Breast epithelium (tissue), 3 donors: ENCODE measurements at regions not wholly inside any gene's neighbourhood (a gene's known extent, or its start where the extent isn't known, plus 50 kb on each side); places are given as distances from the start of the nearest gene placed in this dataset.

Source experiments
- CTCF ChIP-seq, 3 donors: fragments of 450-650 bp; IDR thresholded peaks; one replicate each; pipeline ENCODE4 v1.5.1; 2016 to 2017; ENCODE audit warnings: antibody characterized with exemption in 3 of 3, mild to moderate bottlenecking in 3 of 3, moderate library complexity in 3 of 3
- POLR2A ChIP-seq: fragments of 450-650 bp; IDR thresholded peaks from one replicate; pipeline ENCODE4 v1.6.1; 2016; ENCODE audit warnings: antibody characterized with exemption, mild to moderate bottlenecking, moderate library complexity
- POLR2AphosphoS5 ChIP-seq, 3 donors: sonication (generic); formaldehyde crosslinking; IDR thresholded peaks; one replicate each; pipeline ENCODE4 v1.6.1; 2017; ENCODE audit warnings: antibody characterized with exemption in 3 of 3

- TF ChIP-seq CTCF (IDR thresholded peaks at IDR 0.05) = no peak
- no peak for TF ChIP-seq POLR2A
- TF ChIP-seq POLR2AphosphoS5 (IDR thresholded peaks at IDR 0.05) = no peak
Measured at GRCh38 chr9:96068511-96068910, 193.0 kb downstream of the ERCC6L2 start.
